ENCODE measurements at regions not wholly inside any gene's neighbourhood (a gene's known extent, or its start where the extent isn't known, plus 50 kb on each side); places are given as distances from the start of the nearest gene placed in this dataset.

DNA sequence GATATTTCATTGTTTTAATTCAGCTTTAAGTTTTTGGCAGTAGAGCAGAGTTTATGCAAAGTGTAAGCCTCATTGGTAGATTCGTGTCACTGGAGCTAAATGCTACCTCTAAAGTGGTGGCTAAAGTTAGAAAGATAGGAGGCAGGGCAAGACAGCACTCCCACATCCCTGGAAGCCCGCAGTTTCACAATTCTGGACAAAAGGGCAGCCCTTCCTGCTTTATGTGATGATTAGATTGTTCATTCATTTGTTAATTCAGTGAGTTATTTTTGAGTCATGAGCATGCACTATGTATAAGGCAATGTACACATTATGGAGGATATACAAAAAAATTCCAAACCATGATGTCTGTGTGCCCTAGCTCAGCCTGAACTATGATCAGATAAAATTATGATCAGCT, 52.1 kb upstream of the EIF3M start:
- DNase-seq (ENCODE audit: low read depth): no peak
- TF ChIP-seq, protein P1, sequence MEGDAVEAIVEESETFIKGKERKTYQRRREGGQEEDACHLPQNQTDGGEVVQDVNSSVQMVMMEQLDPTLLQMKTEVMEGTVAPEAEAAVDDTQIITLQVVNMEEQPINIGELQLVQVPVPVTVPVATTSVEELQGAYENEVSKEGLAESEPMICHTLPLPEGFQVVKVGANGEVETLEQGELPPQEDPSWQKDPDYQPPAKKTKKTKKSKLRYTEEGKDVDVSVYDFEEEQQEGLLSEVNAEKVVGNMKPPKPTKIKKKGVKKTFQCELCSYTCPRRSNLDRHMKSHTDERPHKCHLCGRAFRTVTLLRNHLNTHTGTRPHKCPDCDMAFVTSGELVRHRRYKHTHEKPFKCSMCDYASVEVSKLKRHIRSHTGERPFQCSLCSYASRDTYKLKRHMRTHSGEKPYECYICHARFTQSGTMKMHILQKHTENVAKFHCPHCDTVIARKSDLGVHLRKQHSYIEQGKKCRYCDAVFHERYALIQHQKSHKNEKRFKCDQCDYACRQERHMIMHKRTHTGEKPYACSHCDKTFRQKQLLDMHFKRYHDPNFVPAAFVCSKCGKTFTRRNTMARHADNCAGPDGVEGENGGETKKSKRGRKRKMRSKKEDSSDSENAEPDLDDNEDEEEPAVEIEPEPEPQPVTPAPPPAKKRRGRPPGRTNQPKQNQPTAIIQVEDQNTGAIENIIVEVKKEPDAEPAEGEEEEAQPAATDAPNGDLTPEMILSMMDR (IDR thresholded peaks at IDR 0.05; ENCODE audit: control insufficient read depth, insufficient read depth, low read depth, low read length, missing control alignments): no peak
- no peak overlapping the region for H3K4me3 ChIP-seq (ENCODE audit: control insufficient read depth, low read depth, low read length)

DNA sequence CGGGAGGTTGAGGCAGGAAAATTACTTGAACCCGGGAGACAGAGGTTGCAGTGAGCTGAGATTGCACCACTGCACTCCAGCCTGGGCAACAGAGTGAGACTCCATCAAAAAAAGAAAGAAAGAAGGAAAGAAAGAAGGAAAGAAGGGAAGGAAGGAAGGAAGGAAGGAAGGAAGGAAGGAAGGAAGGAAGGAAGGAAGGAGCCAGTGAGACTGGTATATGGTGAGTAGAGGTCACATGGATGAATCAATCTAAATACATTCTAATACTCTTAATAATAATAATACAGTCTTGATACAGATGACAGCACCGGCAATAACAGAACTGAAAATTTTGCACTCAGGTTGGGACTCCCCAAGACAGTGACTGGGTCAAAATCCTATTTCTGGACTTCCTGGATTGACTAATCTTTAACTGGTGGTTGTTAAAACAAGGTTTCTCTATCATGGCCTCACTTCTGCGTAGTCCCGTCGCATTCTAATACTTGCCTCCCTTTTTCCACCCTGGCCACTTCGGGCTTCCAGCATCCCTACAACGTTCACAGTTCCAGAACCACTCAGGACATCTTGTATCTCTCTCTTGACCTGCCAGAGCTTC, 53.5 kb upstream of the EIF3M start:
- DNase-seq (ENCODE audit: low read depth): no peak
- TF ChIP-seq, protein P1 (IDR thresholded peaks at IDR 0.05; ENCODE audit: control insufficient read depth, insufficient read depth, low read depth, low read length, missing control alignments): no peak
- no peak overlapping the region for H3K4me3 ChIP-seq (ENCODE audit: control insufficient read depth, low read depth, low read length)

DNA sequence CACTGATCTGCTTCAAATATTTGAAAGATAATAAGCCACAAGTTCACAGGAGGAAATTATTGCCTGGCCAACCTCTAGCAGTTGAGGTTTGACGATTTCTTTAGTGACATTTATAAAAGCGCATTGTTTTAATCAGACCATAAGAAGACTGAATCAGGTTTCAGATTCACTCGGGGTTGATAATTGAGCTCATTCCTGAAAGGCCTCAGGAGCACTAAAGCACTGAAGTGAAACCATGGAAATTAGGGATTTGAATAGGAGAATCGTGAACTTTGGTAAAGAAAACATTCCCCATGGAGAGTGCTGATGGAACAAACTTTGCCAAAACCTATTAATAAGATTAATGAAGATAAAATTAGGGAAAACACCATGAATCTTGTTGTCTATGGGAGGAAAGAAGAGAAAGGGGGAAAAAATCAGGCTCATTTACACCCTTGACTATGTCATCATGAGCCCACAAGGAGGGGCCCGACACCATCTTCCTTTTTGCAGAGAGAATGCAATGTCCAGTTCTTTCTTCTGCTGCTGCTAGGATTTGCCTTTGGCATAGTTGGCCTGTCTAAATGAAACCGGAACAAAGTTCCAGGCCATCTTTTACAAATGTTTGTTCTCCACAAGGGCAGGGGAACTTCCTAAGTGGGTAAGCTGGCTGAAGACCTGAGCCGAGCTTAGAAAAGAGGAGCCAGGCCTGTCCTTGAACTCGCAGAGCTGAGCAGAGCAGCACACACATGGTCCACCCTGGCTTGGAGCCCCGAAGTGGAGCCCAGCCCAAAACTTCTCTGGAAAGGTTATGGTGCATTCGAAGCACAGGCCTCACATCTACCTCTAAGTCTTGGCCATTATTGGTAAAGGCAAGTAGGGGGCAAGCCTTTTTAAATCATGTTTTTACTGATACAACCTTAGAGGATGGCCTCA, 56.1 kb upstream of the EIF3M start:
- TF ChIP-seq, protein P1 (IDR thresholded peaks at IDR 0.05; ENCODE audit: control insufficient read depth, insufficient read depth, low read depth, low read length, missing control alignments): no peak
- no peak overlapping the region for H3K4me3 ChIP-seq (ENCODE audit: control insufficient read depth, low read depth, low read length)
- no peak for DNase-seq (ENCODE audit: low read depth)

DNA sequence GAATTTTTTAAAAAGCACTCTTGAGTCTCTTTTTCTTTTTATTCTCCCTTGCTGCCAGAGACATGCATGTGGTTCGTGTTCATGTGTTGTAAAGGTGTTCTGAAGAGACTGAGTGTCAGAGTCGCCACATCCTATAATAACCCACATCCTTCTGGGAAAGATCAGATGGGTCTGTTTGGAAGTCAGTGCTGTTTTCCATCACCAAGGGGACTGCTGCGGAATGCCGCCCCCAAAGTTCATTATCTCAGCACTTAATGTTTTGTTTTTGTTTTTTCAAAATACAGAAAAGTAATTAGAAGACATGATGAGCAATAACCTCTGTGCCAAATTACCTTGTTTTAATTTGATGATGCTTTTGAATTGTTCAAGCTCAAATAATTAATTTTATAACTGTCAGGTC, 56.9 kb upstream of the EIF3M start:
- TF ChIP-seq, protein P1 (IDR thresholded peaks at IDR 0.05; ENCODE audit: control insufficient read depth, insufficient read depth, low read depth, low read length, missing control alignments): no peak
- H3K4me3 ChIP-seq (ENCODE audit: control insufficient read depth, low read depth, low read length): no peak overlapping the region
- DNase-seq (ENCODE audit: low read depth): no peak

DNA sequence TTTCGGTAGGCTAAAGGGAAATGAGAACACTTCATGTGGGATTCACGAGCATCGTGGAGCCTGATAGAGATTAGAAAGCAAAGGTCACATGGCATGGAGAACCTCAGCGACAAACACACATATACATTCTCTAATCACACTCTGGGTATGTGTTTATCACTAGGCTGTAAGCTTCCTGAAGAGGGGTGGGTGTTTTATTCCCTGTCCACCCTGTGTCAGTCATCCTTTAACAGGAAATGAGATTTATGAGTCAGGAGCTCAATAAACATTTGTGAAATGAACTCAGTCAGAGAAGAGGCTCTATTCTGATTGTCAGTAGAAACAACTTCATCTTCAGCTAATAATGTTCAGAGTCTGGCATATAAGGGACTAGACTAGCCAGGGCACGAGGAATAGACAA, 71.7 kb upstream of the EIF3M start:
- no peak for DNase-seq (ENCODE audit: low read depth)
- H3K4me3 ChIP-seq (ENCODE audit: control insufficient read depth, low read depth, low read length): no peak overlapping the region
- TF ChIP-seq, protein P1 (IDR thresholded peaks at IDR 0.05; ENCODE audit: control insufficient read depth, insufficient read depth, low read depth, low read length, missing control alignments): no peak

DNA sequence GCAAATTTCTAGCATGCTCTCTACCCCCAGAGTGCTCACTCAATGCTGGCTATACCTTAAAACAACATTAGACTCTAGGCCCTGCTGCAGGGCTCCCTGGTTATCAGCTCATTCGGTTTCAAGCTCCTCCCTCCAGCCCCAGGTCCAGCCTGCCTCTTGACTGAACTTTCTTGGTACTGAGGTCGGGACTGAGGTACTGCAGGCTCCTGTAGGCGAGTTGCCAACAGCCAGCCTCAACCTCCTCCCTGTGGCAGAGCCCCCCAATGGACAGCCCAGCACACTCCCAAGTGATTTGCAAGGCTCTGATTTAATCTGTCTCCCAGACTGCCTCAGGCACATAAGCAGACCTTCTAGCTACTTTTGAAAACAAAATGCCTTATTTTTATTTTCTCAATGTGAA, 73.6 kb upstream of the EIF3M start:
- H3K4me3 ChIP-seq (ENCODE audit: control insufficient read depth, low read depth, low read length): no peak overlapping the region
- TF ChIP-seq, protein P1 (IDR thresholded peaks at IDR 0.05; ENCODE audit: control insufficient read depth, insufficient read depth, low read depth, low read length, missing control alignments): no peak
- no peak for DNase-seq (ENCODE audit: low read depth)
